ACC112 (cell line): ENCODE measurements at regions not wholly inside any gene's neighbourhood (a gene's known extent, or its start where the extent isn't known, plus 50 kb on each side); places are given as distances from the start of the nearest gene placed in this dataset.

Experiments
- H2AFZ ChIP-seq: fragments of 200-600 bp; sonication (generic); one replicate; pipeline ENCODE4 v1.6.0; 2017; ENCODE audit warnings: antibody characterized with exemption, low read length; ENCODE audit not compliant: unreplicated experiment
- H3K27ac ChIP-seq: fragments of 200-600 bp; sonication (generic); 2 replicates; pipeline ENCODE4 v1.5.1; 2014; ENCODE audit warnings: low read depth, mild to moderate bottlenecking, antibody characterized with exemption, low read length, moderate library complexity
- H3K27me3 ChIP-seq: fragments of 200-600 bp; sonication (generic); 2 replicates; pipeline ENCODE4 v1.6.1; 2014; ENCODE audit warnings: mild to moderate bottlenecking, antibody characterized with exemption, low read length, moderate library complexity, mixed read lengths; ENCODE audit not compliant: insufficient read depth
- H3K36me3 ChIP-seq: fragments of 200-600 bp; sonication (generic); 2 replicates; pipeline ENCODE4 v1.6.1; 2016; ENCODE audit warnings: mild to moderate bottlenecking, antibody characterized with exemption, low read length, moderate library complexity, mixed read lengths; ENCODE audit not compliant: insufficient read depth
- H3K4me1 ChIP-seq: fragments of 200-600 bp; sonication (generic); one replicate; pipeline ENCODE4 v1.6.1; 2016; ENCODE audit warnings: low read length, mixed read lengths; ENCODE audit not compliant: insufficient read depth, unreplicated experiment, control insufficient read depth
- H3K4me3 ChIP-seq: fragments of 200-600 bp; sonication (generic); 2 replicates; pipeline ENCODE4 v1.5.1; 2014; ENCODE audit warnings: mild to moderate bottlenecking, low read depth, low read length
- H3K79me2 ChIP-seq: fragments of 200-600 bp; sonication (generic); one replicate; pipeline ENCODE4 v1.6.0; 2016; ENCODE audit warnings: low read length; ENCODE audit not compliant: control insufficient read depth, unreplicated experiment, insufficient read depth

GRCh38 chr2:41913311-41913710 lies 134.5 kb upstream of the PKDCC start:
- Histone ChIP-seq H3K79me2 (no peaks in the 10 kb centered on the region), H3K27ac (no peak overlapping the region), H3K36me3 (no peaks in the 10 kb centered on the region), H3K4me3 (no peak overlapping the region), H3K4me1 (peaks cover 6% of the 10 kb centered on the region), H2AFZ (no peak overlapping the region), H3K27me3 (no peaks in the 10 kb centered on the region)

GRCh38 chr2:41913921-41914609 lies 133.8 kb upstream of the PKDCC start:
- Histone ChIP-seq H3K4me1 (peaks cover 4% of the 10 kb centered on the region), H3K27ac (no peak overlapping the region), H2AFZ (no peak overlapping the region), H3K4me3 (no peak overlapping the region), H3K36me3 (no peaks in the 10 kb centered on the region), H3K27me3 (no peaks in the 10 kb centered on the region), H3K79me2 (no peaks in the 10 kb centered on the region)

GRCh38 chr2:41914936-41915335 lies 132.9 kb upstream of the PKDCC start:
- Histone ChIP-seq H3K36me3 (no peaks in the 10 kb centered on the region), H3K4me3 (no peak overlapping the region)

GRCh38 chr2:41916177-41916576 lies 131.6 kb upstream of the PKDCC start:
- Histone ChIP-seq H3K4me1 (peaks cover 4% of the 10 kb centered on the region), H2AFZ (no peak overlapping the region), H3K36me3 (no peaks in the 10 kb centered on the region), H3K27ac (no peak overlapping the region), H3K4me3 (no peak overlapping the region), H3K79me2 (no peaks in the 10 kb centered on the region), H3K27me3 (no peaks in the 10 kb centered on the region)

More at GRCh38 chr2:41914936-41915335, 132.9 kb upstream of the PKDCC start:
- Histone ChIP-seq H3K27me3 (no peaks in the 10 kb centered on the region), H2AFZ (no peak overlapping the region), H3K27ac (no peak overlapping the region), H3K79me2 (no peaks in the 10 kb centered on the region), H3K4me1 (peaks cover 4% of the 10 kb centered on the region)

GRCh38 chr2:41917587-41917986 lies 130.2 kb upstream of the PKDCC start:
- no peaks in the 10 kb centered on the region for H3K4me1 ChIP-seq
- no peaks in the 10 kb centered on the region for H3K27me3 ChIP-seq
- H3K79me2 ChIP-seq = no peaks in the 10 kb centered on the region
- no peak overlapping the region for H3K4me3 ChIP-seq
- no peaks in the 10 kb centered on the region for H3K36me3 ChIP-seq
- no peak overlapping the region for H2AFZ ChIP-seq
- no peak overlapping the region for H3K27ac ChIP-seq

GRCh38 chr2:41919135-41919534 lies 128.7 kb upstream of the PKDCC start:
- Histone ChIP-seq H2AFZ (no peak overlapping the region), H3K4me3 (no peak overlapping the region), H3K36me3 (no peaks in the 10 kb centered on the region), H3K4me1 (no peaks in the 10 kb centered on the region), H3K27ac (no peak overlapping the region), H3K79me2 (no peaks in the 10 kb centered on the region), H3K27me3 (no peaks in the 10 kb centered on the region)

GRCh38 chr2:41920181-41920580 lies 127.6 kb upstream of the PKDCC start:
- H3K4me3 ChIP-seq = no peak overlapping the region
- no peaks in the 10 kb centered on the region for H3K36me3 ChIP-seq
- H3K79me2 ChIP-seq = no peaks in the 10 kb centered on the region
- H3K4me1 ChIP-seq = no peaks in the 10 kb centered on the region
- no peak overlapping the region for H3K27ac ChIP-seq
- H3K27me3 ChIP-seq = no peaks in the 10 kb centered on the region
- H2AFZ ChIP-seq = no peak overlapping the region

- H3K79me2 ChIP-seq = no peaks in the 10 kb centered on the region
- H3K27me3 ChIP-seq = no peaks in the 10 kb centered on the region
- no peaks in the 10 kb centered on the region for H3K36me3 ChIP-seq
- no peak overlapping the region for H3K4me3 ChIP-seq
- H2AFZ ChIP-seq = no peak overlapping the region
- H3K4me1 ChIP-seq = no peaks in the 10 kb centered on the region
- no peak overlapping the region for H3K27ac ChIP-seq
Observed at GRCh38 chr2:41920812-41921211, 127.0 kb upstream of the PKDCC start.

- H2AFZ ChIP-seq = no peak overlapping the region
- no peak overlapping the region for H3K27ac ChIP-seq
- no peaks in the 10 kb centered on the region for H3K36me3 ChIP-seq
- no peaks in the 10 kb centered on the region for H3K27me3 ChIP-seq
- H3K4me1 ChIP-seq = peaks cover 12% of the 10 kb centered on the region
- no peaks in the 10 kb centered on the region for H3K79me2 ChIP-seq
- no peak overlapping the region for H3K4me3 ChIP-seq
Observed at GRCh38 chr2:41922177-41922576, 125.6 kb upstream of the PKDCC start.

GRCh38 chr2:41923156-41923786 lies 124.5 kb upstream of the PKDCC start:
- Histone ChIP-seq H3K27ac (no peak overlapping the region), H2AFZ (no peak overlapping the region), H3K4me1 (peaks cover 22% of the 10 kb centered on the region), H3K79me2 (no peaks in the 10 kb centered on the region), H3K4me3 (no peak overlapping the region), H3K36me3 (no peaks in the 10 kb centered on the region), H3K27me3 (no peaks in the 10 kb centered on the region)

GRCh38 chr2:41924024-41924423 lies 123.8 kb upstream of the PKDCC start:
- Histone ChIP-seq H3K36me3 (no peaks in the 10 kb centered on the region), H3K27me3 (no peaks in the 10 kb centered on the region), H3K79me2 (no peaks in the 10 kb centered on the region), H3K27ac (no peak overlapping the region), H3K4me3 (no peak overlapping the region), H2AFZ (no peak overlapping the region), H3K4me1 (peaks cover 29% of the 10 kb centered on the region)
